Epidermal melanocyte (primary cell): ENCODE measurements at regions not wholly inside any gene's neighbourhood (a gene's known extent, or its start where the extent isn't known, plus 50 kb on each side); places are given as distances from the start of the nearest gene placed in this dataset.
"Not testable (repeated sequence)": the region's sequence is repeated elsewhere in the genome, so short reads cannot be mapped to it uniquely, and the experiment has no call there.

Experiments used
- DNase-seq: peaks from one replicate; pipeline ENCODE4 v3.0.0; 2011; ENCODE audit warnings: low spot score; ENCODE audit not compliant: insufficient read length

GRCh38 chr4:155592179-155592937, 74.3 kb upstream of the GUCY1A1 start:
- no peak for DNase-seq

GRCh38 chr4:155591738-155592143, 74.9 kb upstream of the GUCY1A1 start:
- no peak for DNase-seq

DNA sequence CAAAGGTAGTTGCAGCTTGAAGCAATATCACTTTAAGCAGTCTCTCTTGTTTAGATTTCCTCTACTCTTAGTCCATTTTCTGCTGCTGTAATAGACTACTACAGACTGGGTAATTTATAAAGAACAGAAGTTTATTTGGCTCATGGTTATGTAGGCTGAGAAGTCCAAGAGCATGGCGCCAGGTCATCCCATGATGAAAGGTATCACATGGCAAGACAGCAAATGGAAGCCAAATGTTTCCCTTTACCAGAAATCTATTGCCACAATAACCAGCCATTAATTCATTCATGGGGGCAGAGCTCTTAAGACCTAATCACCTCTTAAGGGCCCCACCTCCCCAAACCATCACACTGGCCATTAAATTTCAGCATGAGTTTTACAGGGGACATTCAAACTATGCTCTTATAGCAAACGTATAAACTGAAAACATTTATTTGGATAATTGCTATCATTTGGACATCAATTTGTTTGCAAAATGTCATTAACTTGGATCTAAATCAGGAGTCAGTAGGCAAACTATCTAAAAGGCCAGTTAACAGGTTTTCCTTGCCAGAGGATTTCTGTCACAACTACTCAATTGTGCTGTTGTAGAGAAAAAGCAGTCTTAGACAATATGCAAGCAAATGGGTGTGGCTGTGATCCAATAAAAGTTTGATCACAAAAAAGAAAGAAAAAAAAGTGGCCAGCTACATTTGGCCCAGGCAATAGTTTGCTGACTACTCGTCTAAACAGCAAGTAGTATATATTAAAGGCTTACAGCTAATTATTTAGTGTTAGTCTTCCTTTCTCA, 75.7 kb upstream of the GUCY1A1 start:
- DNase-seq, result no peak

DNA sequence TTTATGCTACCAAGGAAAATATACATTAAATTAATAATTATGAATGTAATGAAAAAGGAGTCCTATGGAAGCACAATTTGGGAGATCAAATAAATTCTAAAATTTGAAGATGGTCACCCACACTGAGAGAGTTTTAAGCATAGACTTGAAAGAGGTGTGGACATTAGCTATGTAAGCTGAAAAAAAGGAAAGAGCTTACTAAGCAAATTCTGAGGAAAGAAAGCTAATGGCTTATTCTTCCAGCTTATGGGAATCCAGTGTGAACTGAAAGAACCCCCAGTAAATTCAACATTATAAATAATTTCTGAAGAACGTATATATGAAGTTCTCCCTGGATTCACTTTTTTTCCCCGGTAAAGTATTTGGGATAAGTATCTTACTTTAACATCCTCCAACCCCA, 78.2 kb upstream of the GUCY1A1 start:
- no peak for DNase-seq

DNA sequence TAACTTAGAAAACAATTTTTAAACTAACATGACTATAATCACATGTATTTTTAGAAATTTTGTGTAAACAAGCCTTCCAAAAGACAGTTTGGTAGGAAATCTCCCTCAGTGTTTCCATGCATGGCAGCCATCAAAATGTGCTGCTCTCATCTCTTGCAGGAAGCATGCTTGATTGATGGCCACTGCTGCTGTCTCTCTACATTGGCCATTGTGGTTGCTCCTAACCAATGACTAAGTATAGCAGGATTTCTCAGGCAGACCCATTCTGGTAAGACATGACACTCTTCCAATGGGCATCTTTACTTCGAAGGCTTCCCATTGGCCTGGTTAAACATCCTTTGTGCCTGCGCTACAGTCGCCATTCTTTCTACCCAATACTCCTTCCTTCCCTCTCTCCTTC, 78.9 kb upstream of the GUCY1A1 start:
- DNase-seq, result no peak

DNA sequence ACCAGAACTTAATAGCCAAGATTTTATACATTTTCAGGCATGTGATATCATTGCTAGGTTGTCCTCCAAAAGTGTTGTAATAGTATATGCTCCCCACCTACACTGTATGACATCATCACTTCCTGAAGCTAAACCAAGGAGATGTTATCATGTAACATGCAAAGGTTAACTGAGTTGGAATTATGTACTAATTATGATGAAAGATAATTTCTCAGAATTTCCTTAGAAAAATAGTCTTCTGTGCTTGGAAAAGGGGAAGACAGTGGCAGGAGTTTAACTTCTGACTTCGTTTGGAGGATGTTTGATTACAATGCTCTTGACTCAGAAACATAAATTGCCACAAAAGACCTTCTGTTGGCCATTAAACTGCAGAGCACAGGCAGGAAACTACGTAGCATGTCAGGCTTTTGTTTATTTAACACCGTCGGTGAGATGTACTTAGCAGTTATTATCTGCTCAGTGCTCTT, 83.6 kb upstream of the GUCY1A1 start:
- DNase-seq, result no peak

GRCh38 chr4:155582041-155582440, 84.6 kb upstream of the GUCY1A1 start:
- DNase-seq, result no peak

DNA sequence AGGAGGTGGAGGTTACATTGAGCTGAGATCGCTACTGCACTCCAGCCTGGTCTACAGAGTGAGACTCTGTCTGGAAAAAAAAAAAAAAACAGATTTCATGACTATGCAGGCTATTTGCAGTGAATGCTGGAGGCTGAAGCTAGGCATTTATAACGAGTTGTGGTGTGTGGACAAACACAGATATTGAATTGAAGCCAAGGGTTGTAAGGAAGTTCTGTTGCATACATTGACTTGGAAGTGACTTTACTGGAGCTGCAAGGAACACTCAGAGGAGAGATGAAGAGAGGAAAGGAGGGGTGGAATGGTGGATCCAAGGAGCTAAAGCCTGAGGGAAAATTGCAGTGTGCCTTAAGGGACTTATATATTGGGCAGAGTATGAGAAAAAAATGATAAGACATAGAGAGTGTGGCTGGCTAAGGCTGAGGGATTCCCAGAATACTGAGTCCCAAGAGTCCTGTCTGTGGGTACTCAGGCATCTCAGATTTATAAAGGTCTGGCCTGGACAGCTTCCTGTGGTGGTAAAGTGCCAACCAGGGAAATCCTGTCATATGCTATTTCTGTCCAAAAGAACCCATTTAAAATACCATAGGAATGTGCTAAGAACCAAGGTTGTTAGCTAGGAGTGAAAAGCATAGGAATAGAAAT, 87.8 kb upstream of the GUCY1A1 start:
- DNase-seq, result no peak

DNA sequence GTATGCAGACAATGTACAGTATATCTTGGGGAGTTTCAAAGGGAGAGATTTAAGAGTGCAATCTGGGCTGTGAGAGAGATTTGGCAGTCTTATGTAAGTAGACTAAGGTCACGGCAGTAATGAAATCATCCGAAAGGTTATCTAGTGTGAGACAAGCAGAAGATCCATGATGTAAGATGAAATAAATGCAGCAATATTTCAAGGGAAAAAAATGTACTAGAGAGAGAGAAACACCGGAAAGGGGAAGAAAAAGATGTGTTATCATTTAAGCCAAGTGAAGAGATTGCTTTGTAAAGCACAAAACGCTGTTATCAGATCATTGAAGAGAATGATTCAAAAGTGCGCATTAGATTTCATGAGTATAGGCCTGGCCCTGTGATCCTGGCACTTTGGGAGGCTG, 88.4 kb upstream of the GUCY1A1 start:
- no peak for DNase-seq

- DNase-seq, result not testable (repeated sequence)
Measured at GRCh38 chr4:155574329-155574728, 92.3 kb upstream of the GUCY1A1 start.

DNA sequence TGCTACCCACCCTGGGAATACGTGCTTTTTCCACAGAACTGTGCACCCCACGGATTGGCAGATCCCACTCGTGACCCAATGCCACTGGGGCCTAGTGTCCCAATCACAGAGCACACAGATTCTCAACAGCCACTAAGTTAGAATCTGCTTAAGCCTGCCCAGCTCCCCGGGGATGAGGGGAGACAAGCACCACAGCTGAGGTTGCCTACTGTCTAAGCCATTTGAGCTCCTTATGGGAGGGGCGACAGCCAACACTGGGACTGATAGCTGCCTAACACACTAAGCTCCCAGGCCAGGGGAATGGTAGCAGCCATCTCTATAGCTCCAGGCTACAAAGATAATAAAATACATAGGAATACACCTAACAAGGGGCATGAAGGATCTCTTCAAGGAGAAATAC, 93.5 kb upstream of the GUCY1A1 start:
- no peak for DNase-seq

DNA sequence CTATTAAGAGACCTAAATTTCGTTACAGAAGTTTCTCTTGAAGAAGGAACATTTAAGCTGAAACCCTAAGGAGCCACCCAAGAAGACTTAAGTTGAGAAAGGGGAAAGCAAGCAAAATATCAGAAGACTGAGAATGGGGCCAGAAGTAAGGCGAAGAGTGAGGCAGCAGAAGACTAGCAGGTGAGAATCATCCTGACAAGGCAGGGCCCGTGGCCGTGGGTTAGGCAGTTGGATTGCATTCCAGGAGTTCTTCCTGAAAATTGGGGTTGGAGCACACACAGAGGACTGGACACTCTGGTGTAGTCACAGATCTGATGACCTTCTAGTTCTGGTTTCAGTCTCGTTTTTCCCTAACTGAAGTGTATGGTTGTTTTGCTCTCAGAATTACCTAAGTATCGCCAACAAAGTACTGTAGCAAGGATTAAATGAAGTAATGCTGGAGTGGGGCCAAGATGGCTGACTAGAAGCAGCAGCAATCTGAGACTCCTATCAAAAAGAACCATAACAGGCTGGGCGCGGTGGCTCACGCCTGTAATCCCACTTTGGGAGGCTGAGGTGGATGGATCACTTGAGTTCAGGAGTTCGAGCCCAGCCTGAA, 94.4 kb upstream of the GUCY1A1 start:
- no peak for DNase-seq

- no peak for DNase-seq
Measured at GRCh38 chr4:155571184-155571944, 95.3 kb upstream of the GUCY1A1 start.

GRCh38 chr4:155570661-155571060, 96.0 kb upstream of the GUCY1A1 start:
- DNase-seq, result no peak

- no peak for DNase-seq
Measured at GRCh38 chr4:155569960-155570515, 96.6 kb upstream of the GUCY1A1 start.

- no peak for DNase-seq
Measured at GRCh38 chr4:155569471-155569870, 97.2 kb upstream of the GUCY1A1 start.

GRCh38 chr4:155568641-155569220, 97.9 kb upstream of the GUCY1A1 start:
- DNase-seq, result no peak

- no peak for DNase-seq
Measured at GRCh38 chr4:155566354-155566753, 100.3 kb upstream of the GUCY1A1 start.

GRCh38 chr4:155565776-155566175, 100.9 kb upstream of the GUCY1A1 start:
- no peak for DNase-seq

DNA sequence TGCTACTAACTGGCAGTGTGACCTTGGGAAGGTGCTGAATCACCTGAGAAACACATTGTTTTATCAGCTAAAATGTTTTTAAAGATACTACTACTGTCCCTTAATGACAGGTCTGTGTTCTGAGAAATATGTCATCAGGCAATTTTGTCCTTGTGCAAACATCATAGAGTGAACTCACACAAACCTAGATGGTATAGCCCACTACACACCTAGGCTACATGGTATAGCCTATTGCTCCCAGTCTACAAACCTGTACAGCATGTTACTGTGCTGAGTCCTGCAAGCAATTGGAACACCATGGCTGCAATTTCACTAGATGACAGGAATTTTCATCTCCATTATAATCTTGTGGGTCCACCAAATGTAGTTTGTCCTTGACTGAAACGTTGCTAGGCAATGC, 101.3 kb upstream of the GUCY1A1 start:
- no peak for DNase-seq
